Astrocyte (in vitro differentiated cells and primary cell): ENCODE measurements at regions not wholly inside any gene's neighbourhood (a gene's known extent, or its start where the extent isn't known, plus 50 kb on each side); places are given as distances from the start of the nearest gene placed in this dataset.

Experiments used
- DNase-seq: peaks from one replicate; pipeline ENCODE4 v3.0.0-alpha.2; 2010; ENCODE audit warnings: low read depth
- FAIRE-seq: peaks from 2 replicates; lab custom pipeline; 2011; peaks lifted over from hg19 to GRCh38; lab: Jason Lieb, UNC
- H2AFZ ChIP-seq: 2 replicates; pipeline ENCODE4 v1.6.0; 2012; ENCODE audit warnings: low read depth, low read length, inconsistent platforms
- H3K27ac ChIP-seq: 2 replicates; pipeline ENCODE4 v1.5.1; 2011; ENCODE audit warnings: low read depth, low read length, inconsistent platforms
- H3K27me3 ChIP-seq: 2 replicates; pipeline ENCODE4 v1.6.0; 2011; ENCODE audit warnings: low read length, inconsistent platforms; ENCODE audit not compliant: insufficient read depth
- H3K36me3 ChIP-seq: 2 replicates; pipeline ENCODE4 v1.5.1; 2011; ENCODE audit warnings: low read length, inconsistent platforms; ENCODE audit not compliant: insufficient read depth
- H3K4me1 ChIP-seq: 2 replicates; pipeline ENCODE4 v1.5.1; 2011; ENCODE audit warnings: low read length, inconsistent platforms; ENCODE audit not compliant: insufficient read depth
- H3K4me2 ChIP-seq: 2 replicates; pipeline ENCODE4 v1.6.0; 2012; ENCODE audit warnings: low read length, inconsistent platforms
- H3K4me3 ChIP-seq: 2 replicates; pipeline ENCODE4 v1.5.1; 2011; ENCODE audit warnings: low read depth, mild to moderate bottlenecking, low read length, inconsistent platforms; ENCODE audit not compliant: insufficient read depth
- H3K79me2 ChIP-seq: 2 replicates; pipeline ENCODE4 v1.6.0; 2012; ENCODE audit warnings: mild to moderate bottlenecking, low read length, inconsistent platforms; ENCODE audit not compliant: insufficient read depth
- H3K9ac ChIP-seq: 2 replicates; pipeline ENCODE4 v1.6.0; 2012; ENCODE audit warnings: mild to moderate bottlenecking, low read length, inconsistent platforms
- H3K9me3 ChIP-seq: 2 replicates; pipeline ENCODE4 v1.5.1; 2012; ENCODE audit warnings: low read depth, mild to moderate bottlenecking, low read length, inconsistent platforms; ENCODE audit not compliant: insufficient read depth
- H4K20me1 ChIP-seq: 2 replicates; pipeline ENCODE4 v1.6.0; 2012; ENCODE audit warnings: low read length, inconsistent platforms; ENCODE audit not compliant: insufficient read depth
- H3K27ac Mint-ChIP-seq: one replicate; pipeline ENCODE4 v1.8.0; 2021; ENCODE audit warnings: mild to moderate bottlenecking, mixed read lengths; ENCODE audit not compliant: unreplicated experiment
- H3K27me3 Mint-ChIP-seq: one replicate; pipeline ENCODE4 v1.8.0; 2021; ENCODE audit warnings: low read depth, mixed read lengths; ENCODE audit not compliant: unreplicated experiment
- H3K36me3 Mint-ChIP-seq: one replicate; pipeline ENCODE4 v1.8.0; 2021; ENCODE audit warnings: low read depth, mixed read lengths; ENCODE audit not compliant: unreplicated experiment
- H3K4me1 Mint-ChIP-seq: one replicate; pipeline ENCODE4 v1.8.0; 2021; ENCODE audit warnings: low read depth, mixed read lengths; ENCODE audit not compliant: unreplicated experiment
- H3K4me3 Mint-ChIP-seq: one replicate; pipeline ENCODE4 v1.8.0; 2021; ENCODE audit warnings: mild to moderate bottlenecking, moderate library complexity, mixed read lengths; ENCODE audit not compliant: unreplicated experiment
- H3K9me3 Mint-ChIP-seq: one replicate; pipeline ENCODE4 v1.8.0; 2021; ENCODE audit warnings: mild to moderate bottlenecking, mixed read lengths; ENCODE audit not compliant: unreplicated experiment
- CTCF ChIP-seq: IDR thresholded peaks from 2 replicates; pipeline ENCODE4 v1.5.1; 2011; ENCODE audit warnings: low read depth, mild to moderate bottlenecking, inconsistent platforms, low read length, moderate library complexity; ENCODE audit not compliant: insufficient read depth
- EZH2 ChIP-seq: IDR thresholded peaks from 2 replicates; pipeline ENCODE4 v1.6.1; 2012; ENCODE audit warnings: mild to moderate bottlenecking, low read length, inconsistent platforms; ENCODE audit not compliant: insufficient read depth

GRCh38 chr3:103389356-103389755 lies 954.5 kb downstream of the ZPLD1 start:
- DNase-seq: no peak
- no peaks in the 10 kb centered on the region for H3K9me3 Mint-ChIP-seq
- TF ChIP-seq EZH2 (no peak), CTCF (no peak)
- peaks cover 7% of the 10 kb centered on the region for H3K4me1 ChIP-seq
- no peaks in the 10 kb centered on the region for H3K36me3 ChIP-seq
- no peaks in the 10 kb centered on the region for H3K27me3 ChIP-seq
- H3K4me3 ChIP-seq: no peak overlapping the region
- peaks cover 10% of the 10 kb centered on the region for H3K4me1 Mint-ChIP-seq
- no peak overlapping the region for H3K4me3 Mint-ChIP-seq
- FAIRE-seq: no peak
- H2AFZ ChIP-seq: no peak overlapping the region
- no peaks in the 10 kb centered on the region for H3K36me3 Mint-ChIP-seq
- H4K20me1 ChIP-seq: no peaks in the 10 kb centered on the region
- H3K27ac Mint-ChIP-seq: no peak overlapping the region
- H3K27me3 Mint-ChIP-seq: no peaks in the 10 kb centered on the region
- H3K9me3 ChIP-seq: no peaks in the 10 kb centered on the region
- no peaks in the 10 kb centered on the region for H3K79me2 ChIP-seq
- no peak overlapping the region for H3K9ac ChIP-seq
- no peak overlapping the region for H3K4me2 ChIP-seq
- H3K27ac ChIP-seq: no peak overlapping the region

- Mint-ChIP-seq H3K36me3 (no peaks in the 10 kb centered on the region), H3K4me3 (no peak overlapping the region), H3K4me1 (peaks cover 6% of the 10 kb centered on the region), H3K9me3 (no peaks in the 10 kb centered on the region), H3K27me3 (no peaks in the 10 kb centered on the region), H3K27ac (no peak overlapping the region)
- Histone ChIP-seq H3K27me3 (no peaks in the 10 kb centered on the region), H4K20me1 (no peaks in the 10 kb centered on the region), H3K27ac (peak overlapping the region; percentile 55), H3K36me3 (no peaks in the 10 kb centered on the region), H2AFZ (peak overlapping the region; percentile 54), H3K4me1 (peaks cover 7% of the 10 kb centered on the region), H3K4me2 (peak overlapping the region; percentile 42), H3K79me2 (no peaks in the 10 kb centered on the region), H3K9me3 (no peaks in the 10 kb centered on the region), H3K9ac (no peak overlapping the region), H3K4me3 (no peak overlapping the region)
- DNase-seq (peak; percentile 61), FAIRE-seq (no peak)
- TF ChIP-seq EZH2: no peak
- no peak for TF ChIP-seq CTCF
Observed at GRCh38 chr3:103393395-103394186, 958.8 kb downstream of the ZPLD1 start.

GRCh38 chr3:103403191-103403590 lies 968.4 kb downstream of the ZPLD1 start:
- H3K36me3 Mint-ChIP-seq: no peaks in the 10 kb centered on the region
- H3K4me3 Mint-ChIP-seq: no peak overlapping the region
- TF ChIP-seq CTCF: no peak
- TF ChIP-seq EZH2: no peak
- Histone ChIP-seq H3K4me1 (no peaks in the 10 kb centered on the region), H3K9ac (no peak overlapping the region), H3K4me3 (no peak overlapping the region), H4K20me1 (no peaks in the 10 kb centered on the region), H3K79me2 (no peaks in the 10 kb centered on the region), H3K9me3 (no peaks in the 10 kb centered on the region), H3K36me3 (no peaks in the 10 kb centered on the region), H3K27me3 (no peaks in the 10 kb centered on the region), H2AFZ (no peak overlapping the region), H3K4me2 (no peak overlapping the region), H3K27ac (no peak overlapping the region)
- H3K27ac Mint-ChIP-seq: no peak overlapping the region
- no peaks in the 10 kb centered on the region for H3K27me3 Mint-ChIP-seq
- no peaks in the 10 kb centered on the region for H3K4me1 Mint-ChIP-seq
- no peaks in the 10 kb centered on the region for H3K9me3 Mint-ChIP-seq
- no peak for FAIRE-seq
- no peak for DNase-seq
